ENCODE measurements at regions not wholly inside any gene's neighbourhood (a gene's known extent, or its start where the extent isn't known, plus 50 kb on each side); places are given as distances from the start of the nearest gene placed in this dataset.
"Not testable (repeated sequence)": the region's sequence is repeated elsewhere in the genome, so short reads cannot be mapped to it uniquely, and the experiment has no call there.

- no peak for DNase-seq
Measured at GRCh38 chr1:99361406-99361805, 97.1 kb downstream of the PLPPR4 start.

- peak; percentile 30 for DNase-seq
Measured at GRCh38 chr1:99363531-99363930, 99.2 kb downstream of the PLPPR4 start.

- no peak for DNase-seq
Measured at GRCh38 chr1:99365141-99365540, 100.8 kb downstream of the PLPPR4 start.

- no peak for DNase-seq
Measured at GRCh38 chr1:99365545-99365944, 101.3 kb downstream of the PLPPR4 start.

GRCh38 chr1:99369154-99369553, 104.9 kb downstream of the PLPPR4 start:
- DNase-seq = peak; percentile 4

GRCh38 chr1:99370476-99370875, 106.2 kb downstream of the PLPPR4 start:
- no peak for DNase-seq

- no peak for DNase-seq
Measured at GRCh38 chr1:99371413-99371812, 107.1 kb downstream of the PLPPR4 start.

GRCh38 chr1:99374109-99374508, 109.8 kb downstream of the PLPPR4 start:
- peak; percentile 87 for DNase-seq

- DNase-seq = not testable (repeated sequence)
Measured at GRCh38 chr1:99374693-99375092, 110.4 kb downstream of the PLPPR4 start.

GRCh38 chr1:99384021-99384420, 119.7 kb downstream of the PLPPR4 start:
- DNase-seq = no peak

GRCh38 chr1:99385852-99386251, 121.6 kb downstream of the PLPPR4 start:
- no peak for DNase-seq

GRCh38 chr1:99396389-99396788, 132.1 kb downstream of the PLPPR4 start:
- DNase-seq = no peak

GRCh38 chr1:99397029-99397428, 132.7 kb downstream of the PLPPR4 start:
- DNase-seq = no peak

GRCh38 chr1:99397863-99398262, 133.6 kb downstream of the PLPPR4 start:
- no peak for DNase-seq

- DNase-seq = not testable (repeated sequence)
Measured at GRCh38 chr1:99401556-99401955, 137.3 kb downstream of the PLPPR4 start.

GRCh38 chr1:99404399-99404798, 140.1 kb downstream of the PLPPR4 start:
- not testable (repeated sequence) for DNase-seq

- DNase-seq = not testable (repeated sequence)
Measured at GRCh38 chr1:99405325-99405724, 141.0 kb downstream of the PLPPR4 start.

- DNase-seq = no peak
Measured at GRCh38 chr1:99407018-99407417, 142.7 kb downstream of the PLPPR4 start.

- DNase-seq = no peak
Measured at GRCh38 chr1:99424087-99424486, 159.8 kb downstream of the PLPPR4 start.

GRCh38 chr1:99429754-99430153, 165.5 kb downstream of the PLPPR4 start:
- no peak for DNase-seq

- DNase-seq = no peak
Measured at GRCh38 chr1:99438656-99439230, 174.5 kb downstream of the PLPPR4 start.

- peak; percentile 29 for DNase-seq
Measured at GRCh38 chr1:99439433-99440075, 175.3 kb downstream of the PLPPR4 start.

GRCh38 chr1:99441299-99442095, 177.2 kb downstream of the PLPPR4 start:
- DNase-seq = peak; percentile 52

All from MV-4-11 (cell line).